Colon (tissue), 2 donors: ENCODE measurements at regions not wholly inside any gene's neighbourhood (a gene's known extent, or its start where the extent isn't known, plus 50 kb on each side); places are given as distances from the start of the nearest gene placed in this dataset.

ENCODE experiments used
- FAIRE-seq: peaks from 2 replicates; lab custom pipeline; 2012; peaks lifted over from hg19 to GRCh38; lab: Jason Lieb, UNC
- donor health status: control.
- donor health status: control.

DNA sequence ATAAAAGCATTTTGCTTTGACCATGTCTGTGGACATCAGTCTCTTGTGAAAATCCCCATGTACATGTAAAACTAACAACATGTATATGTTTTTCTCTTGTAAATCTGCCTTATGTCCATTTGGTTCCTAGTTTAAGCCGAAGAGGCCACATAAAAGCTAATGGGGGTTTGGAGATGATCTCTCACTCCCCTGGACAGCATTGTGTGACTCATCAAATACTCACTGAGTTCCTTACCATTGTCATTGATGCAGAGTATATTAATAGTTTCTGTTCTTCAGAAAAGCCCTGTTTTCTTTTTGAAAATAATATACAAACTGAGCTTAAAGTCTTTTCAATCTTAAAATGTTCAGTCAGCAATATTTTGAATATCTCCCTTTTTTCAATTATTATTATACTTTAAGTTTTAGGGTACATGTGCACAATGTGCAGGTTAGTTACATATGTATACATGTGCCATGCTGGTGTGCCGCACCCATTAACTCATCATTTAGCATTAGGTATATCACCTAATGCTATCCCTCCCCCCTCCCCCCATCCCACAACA, 536.7 kb upstream of the HTR2A start:
- no peak for FAIRE-seq

DNA sequence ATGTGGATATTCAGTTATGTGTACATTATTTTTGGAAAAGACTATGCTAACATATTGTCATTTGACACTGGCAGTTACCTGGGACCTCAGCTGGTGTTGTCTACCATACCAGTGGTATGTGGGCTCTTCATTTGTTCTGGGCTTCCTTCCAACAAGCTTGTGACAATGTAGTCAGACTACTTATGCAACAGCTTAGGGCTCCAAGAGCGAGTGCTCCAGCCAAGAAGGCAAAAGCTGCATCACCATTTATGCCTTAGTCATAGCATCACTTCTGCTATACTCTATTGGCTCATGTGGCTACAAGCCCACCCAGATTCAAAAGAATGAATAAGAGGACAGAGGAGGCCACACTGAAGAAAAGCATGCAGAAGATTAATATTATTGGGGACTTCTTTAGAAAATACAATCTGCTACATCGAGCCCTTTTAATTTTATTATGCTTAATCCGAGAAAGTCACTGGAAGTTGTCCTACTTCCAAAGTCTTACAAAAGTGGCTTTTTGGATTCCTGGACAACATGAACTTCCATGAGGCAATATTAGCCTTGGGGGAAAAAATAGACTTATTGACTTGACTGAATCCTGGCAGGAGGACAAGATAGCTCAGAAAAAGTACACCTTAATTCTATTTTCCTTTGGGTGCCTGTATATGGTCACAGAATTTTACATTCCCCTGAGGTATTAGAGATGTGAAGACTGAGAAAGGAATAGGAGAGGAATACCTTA, 529.4 kb upstream of the HTR2A start:
- no peak for FAIRE-seq

DNA sequence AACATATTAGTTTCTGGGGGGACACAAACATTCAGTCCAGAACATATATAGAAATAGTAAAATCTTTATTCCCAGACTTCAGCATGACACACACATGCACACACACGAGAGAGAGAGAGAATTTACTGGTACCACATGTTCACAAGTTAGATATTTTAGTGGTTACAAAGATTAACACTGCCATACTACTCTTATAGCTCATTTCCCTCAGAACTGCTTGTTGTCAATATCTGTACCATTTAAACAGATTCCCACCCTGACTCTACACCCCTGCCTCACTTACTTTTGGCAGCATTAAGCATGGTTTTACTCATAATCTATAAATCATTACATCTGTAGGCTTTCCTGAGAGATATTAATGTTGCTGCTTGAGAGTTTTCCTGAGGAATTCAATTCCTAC, 524.7 kb upstream of the HTR2A start:
- FAIRE-seq: no peak

DNA sequence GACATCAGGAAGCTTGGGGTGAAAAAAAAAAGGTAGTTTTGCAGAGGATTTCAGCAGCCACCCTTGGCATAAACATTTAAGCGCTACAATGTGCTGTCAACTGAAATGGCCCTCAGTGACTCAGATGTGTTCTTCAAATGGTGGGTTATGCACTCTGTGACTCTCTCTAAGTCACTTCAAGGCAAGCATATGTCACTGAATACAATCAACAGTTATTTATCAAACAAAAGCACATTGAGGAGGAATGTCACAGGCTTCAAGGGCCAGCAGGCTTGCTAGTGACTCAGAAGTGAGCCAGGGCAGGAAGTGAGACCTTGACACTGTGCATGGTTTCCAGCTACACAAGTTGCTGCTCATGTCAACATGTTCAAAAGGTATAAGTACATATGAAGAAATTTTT, 523.7 kb upstream of the HTR2A start:
- FAIRE-seq: no peak

DNA sequence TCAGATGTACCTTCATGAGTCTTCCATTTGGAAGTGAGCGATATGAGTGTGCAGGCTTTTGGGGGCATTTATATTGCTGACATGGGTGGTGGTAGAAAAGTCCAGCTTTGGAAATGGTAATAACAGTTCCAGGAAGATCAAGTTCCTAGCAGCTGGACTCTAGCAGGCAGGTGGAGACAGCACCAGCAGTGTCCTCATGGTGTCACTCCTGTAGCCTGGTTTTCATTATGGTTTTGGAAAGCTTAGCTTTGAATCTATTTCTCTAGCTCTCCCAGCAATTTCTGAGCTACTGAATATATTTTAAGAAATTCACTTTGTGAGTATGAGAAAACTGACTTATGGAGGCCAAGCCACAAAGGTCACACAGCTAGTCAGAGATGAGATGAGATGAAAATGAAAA, 523.2 kb upstream of the HTR2A start:
- FAIRE-seq: no peak

DNA sequence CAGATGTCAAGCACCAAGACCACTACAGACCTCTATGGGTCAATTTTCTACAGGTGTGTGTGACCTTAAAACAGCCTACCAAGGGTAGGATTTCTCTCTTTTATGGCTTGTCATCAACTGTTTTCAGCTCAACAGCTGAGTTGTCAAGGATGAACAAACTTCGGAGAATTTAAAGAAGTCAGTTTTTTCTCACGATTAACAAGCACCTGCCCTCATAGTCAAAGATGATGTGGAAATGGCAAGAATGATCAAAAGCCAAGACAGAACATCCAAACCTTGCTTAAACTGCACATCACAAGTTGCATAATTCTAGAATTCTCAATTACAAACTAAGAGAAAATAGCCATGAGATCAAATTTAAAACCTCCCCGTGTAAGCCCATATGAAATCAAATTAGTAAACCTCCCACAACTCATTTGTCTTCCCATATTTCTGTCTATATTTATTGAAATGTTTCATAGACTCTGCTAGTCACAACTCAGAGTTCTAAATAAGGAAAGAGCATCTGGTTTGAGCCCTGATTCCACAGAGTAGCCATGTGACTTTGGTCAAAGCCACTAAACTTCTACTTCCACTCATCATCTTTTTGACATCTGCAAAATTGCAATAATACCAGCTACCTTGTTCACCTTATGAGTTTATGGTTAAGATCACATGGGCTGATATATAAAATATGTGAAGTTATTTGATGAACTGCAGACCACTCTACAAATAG, 521.5 kb upstream of the HTR2A start:
- no peak for FAIRE-seq

DNA sequence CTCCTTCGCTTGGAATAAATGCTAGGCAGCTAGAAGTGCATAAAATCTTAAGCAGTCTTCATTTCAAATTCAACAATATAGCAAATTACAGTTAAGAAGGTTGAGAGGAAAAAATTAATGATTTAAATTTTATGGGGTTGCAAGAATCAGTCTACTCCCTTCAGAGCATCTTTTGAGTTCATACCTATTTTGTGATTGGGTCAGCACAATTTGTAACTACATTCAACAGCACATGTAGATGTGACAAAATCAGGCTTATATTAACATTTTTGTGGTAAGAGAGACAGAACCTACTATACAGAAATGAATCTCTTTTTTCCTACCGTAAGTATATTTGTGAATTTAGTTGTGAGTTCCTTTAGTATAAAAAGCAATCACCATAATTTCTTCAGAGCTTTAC, 520.6 kb upstream of the HTR2A start:
- no peak for FAIRE-seq

DNA sequence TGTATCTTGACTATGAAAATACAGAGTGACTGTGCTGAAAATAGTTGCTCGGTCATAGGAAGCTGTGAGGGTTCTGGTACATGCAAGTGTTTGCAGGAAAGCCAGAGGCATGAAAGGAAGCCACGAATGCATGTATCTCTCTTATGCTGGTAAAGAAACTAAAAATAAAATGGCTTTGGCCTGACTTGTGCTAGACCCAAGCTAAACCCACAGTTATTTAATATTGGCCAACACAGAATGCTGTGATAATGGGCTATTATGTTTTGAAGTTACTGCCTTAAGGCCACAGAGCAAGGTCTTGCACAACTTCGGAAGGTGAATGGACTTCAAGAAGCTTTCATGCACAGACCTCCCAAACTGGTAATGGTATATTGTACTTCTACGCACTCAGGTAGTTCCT, 518.2 kb upstream of the HTR2A start:
- no peak for FAIRE-seq

DNA sequence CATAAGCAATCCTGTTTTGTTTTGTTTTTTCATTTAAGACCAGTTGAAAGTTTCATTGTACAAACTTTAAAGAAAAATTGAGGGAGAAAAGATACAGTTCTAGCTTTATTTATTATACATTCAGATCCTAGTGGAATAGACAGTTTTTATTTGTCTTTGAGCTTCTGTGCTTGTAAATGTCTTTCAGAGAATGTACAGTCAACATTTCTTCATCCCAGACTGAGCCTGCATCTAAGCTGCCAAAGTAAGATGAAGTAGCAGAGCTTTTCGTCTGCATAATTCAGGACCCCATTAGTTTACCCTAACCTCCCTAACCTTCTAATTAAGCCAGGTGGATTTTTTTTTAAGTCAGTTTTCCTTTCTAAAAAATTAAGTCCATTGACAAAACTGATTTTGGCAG, 516.7 kb upstream of the HTR2A start:
- no peak for FAIRE-seq

DNA sequence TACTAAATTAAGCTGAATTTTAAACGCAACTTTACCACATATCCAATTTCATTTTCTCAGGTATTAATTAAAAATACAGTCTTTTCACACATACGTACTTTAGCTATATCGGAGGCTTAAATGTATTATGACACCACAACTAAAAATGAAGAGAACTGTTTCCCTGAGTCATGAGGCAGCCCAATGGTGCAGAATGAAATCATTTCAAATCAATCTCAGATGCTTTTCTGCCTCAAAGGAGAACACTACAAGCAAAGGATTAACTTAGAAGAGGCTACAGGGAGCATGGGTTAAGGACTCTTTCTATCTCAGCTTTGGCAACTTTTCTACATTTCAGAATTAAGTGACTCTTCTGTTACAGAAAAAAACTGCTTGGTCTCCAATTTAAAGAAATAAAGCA, 516.3 kb upstream of the HTR2A start:
- FAIRE-seq: no peak

DNA sequence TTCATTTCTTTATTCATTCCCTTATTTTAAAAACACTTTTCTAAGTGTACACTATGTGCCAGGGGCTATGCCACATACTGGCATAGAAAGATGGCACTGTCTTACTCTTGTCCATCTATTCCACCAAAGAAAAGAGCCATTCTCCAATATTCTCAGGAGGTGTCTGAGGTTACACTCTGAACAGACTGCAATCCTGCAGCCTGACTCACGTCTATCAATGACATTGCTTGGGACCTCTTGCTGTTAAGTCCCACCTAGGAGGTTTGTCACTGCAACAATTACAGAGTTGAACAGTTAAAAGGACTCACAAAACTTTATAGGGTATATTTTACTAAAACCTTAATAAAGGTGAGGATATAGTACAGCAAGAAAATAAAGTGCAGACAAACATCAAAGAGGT, 512.9 kb upstream of the HTR2A start:
- FAIRE-seq: no peak

DNA sequence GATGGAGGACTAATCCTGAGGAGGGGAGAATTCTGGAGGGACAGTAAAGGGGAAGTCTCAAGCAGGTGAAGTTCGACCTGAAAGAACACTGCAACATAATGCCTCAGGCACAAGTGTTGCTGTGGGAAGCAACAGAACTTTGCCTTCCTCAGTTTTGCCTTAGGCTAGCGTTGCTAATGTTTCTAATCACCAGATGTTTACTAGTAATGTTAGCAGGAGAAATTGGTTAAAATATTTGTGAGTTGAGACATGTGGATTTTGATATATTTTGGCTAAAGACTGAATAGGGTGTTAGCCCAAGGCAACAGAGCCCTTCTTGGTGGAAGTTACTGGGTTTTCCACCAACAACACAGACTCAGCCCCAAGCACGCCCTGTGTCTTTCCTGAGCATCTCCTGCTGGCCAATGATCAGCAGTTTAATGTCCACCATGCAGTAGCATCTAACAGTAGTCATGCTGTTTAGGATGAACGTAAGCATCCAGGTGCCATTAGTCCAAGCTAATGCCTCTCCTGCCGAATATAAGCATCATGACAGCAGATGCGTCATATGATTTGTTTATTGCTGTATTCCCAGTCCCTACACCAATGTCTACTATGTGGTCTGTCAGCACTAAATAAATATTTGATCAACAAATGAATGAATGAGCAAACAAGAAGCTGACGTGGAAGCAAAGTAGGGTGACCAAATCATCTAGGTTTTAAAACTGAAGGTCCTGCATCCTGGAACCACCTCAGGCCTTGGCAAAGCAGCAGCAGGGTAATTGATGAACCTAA, 511.9 kb upstream of the HTR2A start:
- FAIRE-seq: no peak

DNA sequence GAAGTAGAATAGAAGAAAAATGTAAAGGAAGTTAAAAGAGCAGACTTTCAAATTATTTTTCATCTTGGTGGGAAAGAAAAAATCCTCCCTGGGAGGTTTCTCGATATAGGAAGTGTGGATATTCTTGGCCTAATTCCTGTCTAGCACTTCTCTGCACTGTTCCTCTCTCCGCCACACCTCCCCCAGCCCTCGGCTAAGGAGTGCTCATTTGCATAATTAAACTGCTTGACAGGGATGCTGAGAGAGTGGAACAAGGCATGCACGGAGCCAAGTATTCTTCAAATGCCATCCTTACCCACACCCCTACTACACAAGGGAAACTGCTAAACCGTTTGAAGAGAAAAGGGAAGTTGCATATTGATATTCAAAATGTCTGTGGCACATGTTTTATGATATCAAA, 511.0 kb upstream of the HTR2A start:
- no peak for FAIRE-seq

DNA sequence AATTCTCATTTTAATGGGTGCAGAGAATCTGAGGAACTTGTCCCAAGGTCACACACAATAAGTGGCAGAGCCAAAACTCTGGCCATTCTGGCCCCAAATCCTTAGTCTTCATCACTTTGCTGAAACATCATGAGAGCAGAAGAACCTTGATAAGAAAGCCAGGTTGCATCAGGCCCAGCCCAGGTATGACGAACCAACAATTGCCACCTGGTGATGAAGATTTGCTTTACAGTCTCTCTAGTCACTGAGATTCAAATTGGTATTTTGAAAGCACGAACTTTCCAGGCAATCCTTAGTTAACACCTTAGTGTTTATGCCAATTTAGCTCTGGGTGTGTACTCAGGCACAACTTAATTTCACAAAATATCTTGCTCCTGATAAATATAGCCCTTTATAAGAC, 502.7 kb upstream of the HTR2A start:
- no peak for FAIRE-seq

DNA sequence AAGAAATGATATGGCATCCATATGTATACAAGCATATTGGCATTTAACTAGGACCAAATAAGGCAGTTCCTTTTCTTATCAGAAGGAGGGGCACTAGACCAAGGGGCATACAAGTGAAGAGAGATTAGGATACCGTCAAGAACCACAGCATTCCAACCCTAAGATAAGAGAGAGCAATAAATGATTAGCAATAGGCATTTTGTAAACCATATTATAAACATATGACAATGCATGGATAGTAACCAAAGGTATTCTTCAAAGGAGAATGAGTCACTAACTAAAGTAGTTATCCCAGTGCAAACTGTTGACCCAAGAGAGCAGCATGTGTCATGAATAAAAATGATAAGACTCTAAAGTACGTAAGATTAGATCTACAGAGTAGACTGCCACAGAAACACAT, 500.9 kb upstream of the HTR2A start:
- no peak for FAIRE-seq

DNA sequence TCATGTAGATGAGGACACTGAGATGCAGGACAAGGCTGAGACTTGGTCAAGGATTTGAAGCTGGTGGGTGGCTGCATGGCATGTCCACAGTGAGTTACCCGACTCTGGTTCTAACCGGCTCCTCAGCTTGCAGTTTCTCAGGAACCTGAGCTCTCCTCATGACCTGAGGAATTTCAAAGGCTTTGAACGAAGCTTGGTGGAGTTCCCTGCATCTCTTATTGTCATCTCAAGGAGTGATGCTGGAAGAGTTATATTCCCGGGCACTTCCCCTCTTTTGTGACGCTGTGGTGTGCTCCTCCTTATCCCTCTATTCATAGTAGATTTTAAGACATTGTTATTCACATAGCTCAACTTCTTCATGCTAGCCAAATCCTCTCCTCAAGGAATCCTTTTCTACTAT, 500.1 kb upstream of the HTR2A start:
- no peak for FAIRE-seq

DNA sequence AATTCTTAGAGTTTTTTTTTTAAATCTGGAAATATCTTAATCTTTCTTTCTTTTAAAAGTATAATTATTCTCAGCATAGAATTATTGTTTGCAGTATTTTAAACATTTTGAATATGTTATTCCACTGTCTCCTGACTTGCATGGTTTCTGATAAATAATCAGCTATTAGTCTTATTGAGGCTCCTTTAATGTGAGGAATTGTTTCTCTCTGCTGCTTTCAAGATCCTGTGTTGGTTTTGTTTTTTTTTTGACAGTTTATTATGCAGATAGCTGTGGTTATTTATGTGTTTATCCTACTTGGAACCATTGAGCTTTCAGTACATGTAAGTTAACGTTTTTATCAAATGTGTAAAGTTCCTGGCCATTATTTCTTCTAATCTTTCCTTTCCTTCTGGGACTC, 477.9 kb upstream of the HTR2A start:
- FAIRE-seq: no peak

DNA sequence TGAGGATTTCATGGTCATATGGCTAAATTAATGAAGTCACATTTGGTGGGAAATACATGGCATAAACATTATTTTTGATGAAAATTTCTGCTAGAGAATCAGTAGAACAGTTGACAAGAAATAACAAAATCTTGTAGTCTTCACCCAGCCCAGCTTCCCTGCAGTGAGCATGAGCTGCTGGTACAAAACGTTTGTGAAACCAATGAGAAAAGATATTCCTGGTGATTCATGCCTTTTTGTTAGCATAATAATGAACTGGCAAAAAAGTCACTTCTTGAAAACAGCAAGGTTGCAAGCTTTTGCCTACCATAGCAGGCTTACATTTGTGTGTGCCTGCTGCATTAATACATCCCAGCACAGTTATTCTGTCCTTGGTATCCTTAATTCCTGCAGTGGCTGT, 475.9 kb upstream of the HTR2A start:
- FAIRE-seq: no peak

DNA sequence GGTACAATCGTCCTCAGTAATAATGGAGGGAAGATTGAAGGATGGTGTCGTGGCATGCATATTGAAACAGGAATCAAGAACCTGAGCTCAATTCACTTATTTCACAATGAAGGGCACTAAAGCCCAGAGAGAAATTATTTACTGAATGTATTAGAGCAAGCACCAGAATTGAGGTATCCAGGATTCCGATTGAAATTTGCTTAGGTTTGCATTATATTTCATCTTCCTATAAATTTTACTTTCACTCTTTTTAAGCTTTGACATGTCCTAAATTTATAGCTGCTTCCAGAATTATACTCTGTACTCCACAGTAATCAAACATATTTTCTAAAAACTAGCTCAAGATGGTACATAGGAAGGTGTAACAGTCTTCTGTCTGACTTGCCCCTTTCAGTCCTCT, 454.9 kb upstream of the HTR2A start:
- FAIRE-seq: no peak

DNA sequence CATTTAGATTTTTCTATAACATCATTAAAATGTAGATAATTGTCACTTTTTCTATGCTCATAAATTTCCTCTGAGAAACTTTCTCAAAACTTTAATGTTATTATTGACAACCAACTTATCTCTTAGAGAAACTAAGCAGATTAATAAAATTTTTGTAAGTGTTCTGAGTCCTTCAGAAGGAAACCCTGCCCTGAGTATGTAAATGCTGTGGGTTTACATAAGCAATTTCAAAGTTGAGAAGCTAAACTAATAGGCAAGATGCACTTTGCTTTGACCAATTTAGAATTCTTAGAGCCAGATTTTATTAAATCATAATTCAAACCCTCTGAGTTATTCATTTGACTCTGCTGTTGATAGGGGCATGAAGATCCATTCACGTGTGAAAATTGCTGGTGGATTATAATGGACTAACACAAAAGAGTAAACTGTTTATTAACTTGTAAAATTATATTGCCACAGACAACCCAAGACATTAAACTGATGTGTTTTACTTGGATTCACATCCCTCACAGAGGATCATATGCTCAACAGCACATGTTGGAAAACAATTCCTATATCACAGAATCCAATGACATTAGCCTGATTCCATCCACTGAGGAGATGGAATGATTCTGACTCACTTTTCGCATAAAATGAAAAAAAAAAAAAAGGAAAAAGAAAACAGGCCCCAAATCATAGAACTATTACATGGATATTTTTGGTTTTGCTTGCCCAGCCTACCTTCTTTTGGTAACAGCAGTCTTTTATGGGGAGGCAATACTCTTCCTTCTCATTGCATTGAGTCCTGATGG, 453.7 kb upstream of the HTR2A start:
- no peak for FAIRE-seq

DNA sequence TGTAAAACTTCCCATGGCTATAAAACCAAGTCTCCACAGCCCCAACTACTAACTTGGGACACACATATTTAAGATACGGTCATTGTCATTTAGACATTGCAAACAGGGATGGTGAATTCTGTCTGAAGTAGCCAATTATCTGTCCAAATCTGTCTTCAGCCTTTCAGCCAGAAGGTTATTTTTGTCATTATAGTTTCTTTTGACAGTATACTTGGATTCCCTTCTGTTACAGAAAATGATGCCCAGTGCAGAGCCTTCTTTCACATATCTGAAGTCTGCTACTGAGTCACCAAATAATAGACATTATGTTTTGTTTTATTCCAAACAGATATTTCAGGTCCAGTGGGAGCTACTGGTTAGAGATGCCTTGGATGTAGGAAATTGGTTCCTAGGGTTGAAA, 452.4 kb upstream of the HTR2A start:
- no peak for FAIRE-seq

DNA sequence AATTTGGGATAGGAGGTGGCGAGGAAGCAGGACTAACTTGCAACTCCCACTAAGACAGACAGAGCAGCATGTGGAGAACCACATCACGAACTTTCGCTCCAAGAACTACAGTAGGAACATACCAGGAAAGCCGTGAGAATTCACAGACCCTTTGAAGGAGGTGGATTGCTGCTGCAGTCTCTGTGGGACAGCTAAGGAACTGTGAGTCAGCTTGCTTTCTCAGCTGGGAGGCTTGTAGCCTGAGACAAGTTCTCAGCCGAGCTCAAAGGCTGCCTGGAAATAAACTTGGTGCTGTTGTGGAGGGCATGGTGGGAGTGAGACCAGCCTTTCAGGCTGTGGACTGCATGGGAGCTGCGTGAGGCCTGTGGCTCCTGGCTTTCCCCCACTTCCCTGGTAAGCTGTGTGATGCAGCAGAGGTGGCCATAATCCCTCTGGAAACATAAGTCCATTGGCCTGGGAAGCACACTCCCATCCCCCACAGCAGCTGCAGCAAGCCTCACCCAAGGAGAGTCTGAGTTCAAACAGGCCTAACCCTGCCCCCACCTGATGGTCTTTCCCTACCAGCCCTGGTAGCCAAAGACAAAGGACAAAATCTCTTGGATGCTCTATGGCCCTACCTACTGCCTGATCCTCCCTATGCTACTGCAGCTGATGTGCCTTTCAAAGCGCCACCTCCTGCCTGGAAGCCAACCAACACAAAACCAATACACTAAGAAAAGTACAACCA, 441.1 kb upstream of the HTR2A start:
- no peak for FAIRE-seq
